ENCODE measurements at regions not wholly inside any gene's neighbourhood (a gene's known extent, or its start where the extent isn't known, plus 50 kb on each side); places are given as distances from the start of the nearest gene placed in this dataset.

DNA sequence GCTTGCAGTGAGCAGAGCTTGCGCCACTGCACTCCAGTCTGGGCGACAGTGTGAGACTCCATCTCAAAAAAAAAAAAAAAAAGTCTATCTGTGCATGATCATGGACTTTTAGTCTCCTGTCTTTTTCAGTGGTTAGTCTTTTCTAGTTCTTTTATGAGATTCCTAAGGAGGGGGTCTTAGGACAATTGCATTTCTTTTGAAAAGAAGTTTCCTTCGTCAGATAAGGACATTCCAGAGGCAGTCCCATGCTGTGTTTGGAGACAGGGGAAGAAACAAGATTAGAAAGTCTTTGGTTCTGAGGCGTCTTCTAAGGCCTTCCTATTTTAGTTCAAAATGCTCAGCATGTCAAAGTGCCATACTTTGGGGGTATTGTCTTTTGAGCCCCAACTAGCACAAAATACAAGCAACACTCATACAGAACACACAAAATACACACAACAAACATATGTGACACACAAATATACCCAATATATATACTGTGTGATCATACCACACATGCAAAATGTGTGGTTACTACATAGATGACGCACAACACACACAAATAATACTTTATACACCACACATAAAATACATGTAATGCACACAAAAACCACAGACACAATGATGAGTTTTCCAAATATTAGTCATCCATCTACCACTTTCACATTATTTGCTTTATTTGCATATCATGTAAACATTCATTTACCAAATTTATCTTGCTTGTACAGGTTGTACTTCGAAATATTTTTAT, 394.5 kb downstream of the SPATA31D1 start:
- Histone ChIP-seq H3K79me2 (ENCODE audit: control insufficient read depth, insufficient read depth, low read length) (no peaks in the 10 kb centered on the region), H2AFZ (ENCODE audit: low read depth, low read length) (no peak overlapping the region), H4K20me1 (replicated peaks; ENCODE audit: control insufficient read depth, insufficient read depth, low read length) (no peaks in the 10 kb centered on the region), H3K9me1 (ENCODE audit: control insufficient read depth, insufficient read depth, low read length) (no peaks in the 10 kb centered on the region), H3K4me3 (no peak overlapping the region), H3K9ac (ENCODE audit: insufficient read depth in 1 of 2, low read depth in 2 of 2, low read length in 2 of 2) (no peak overlapping the region), H3K36me3 (ENCODE audit: control insufficient read depth, insufficient read depth, low read length) (no peaks in the 10 kb centered on the region), H3K4me2 (ENCODE audit: insufficient read depth, low read length) (no peak overlapping the region), H3K27me3 (ENCODE audit: control insufficient read depth in 2 of 2, insufficient read depth in 2 of 2, low read length in 2 of 2) (no peaks in the 10 kb centered on the region), H3K27ac (ENCODE audit: extremely low read depth, low read depth, low read length) (no peak overlapping the region), H3K4me1 (replicated peaks in 1 of 2; ENCODE audit: control insufficient read depth in 2 of 2, insufficient read depth in 2 of 2, low read length in 2 of 2) (no peaks in the 10 kb centered on the region), H3K9me3 (replicated peaks; ENCODE audit: control insufficient read depth, insufficient read depth, low read depth, low read length) (no peaks in the 10 kb centered on the region)
- no peak for DNase-seq (ENCODE audit: extremely low read depth in 1 of 4, low spot score in 3 of 4)
- CTCF ChIA-PET (ENCODE audit: low intra/inter-chr PET ratio), result no interaction called here
- in situ Hi-C loops (cut with MboI) (no loop called here), intact Hi-C loops (cut with micrococcal nuclease) (no loop called here)
- TF ChIP-seq PRMT5 (CRISPR knock-in tag; IDR thresholded peaks at IDR 0.05) (no peak), ZNF445 (CRISPR knock-in tag; IDR thresholded peaks at IDR 0.05; ENCODE audit: low read depth) (no peak), CCNT2 (IDR thresholded peaks at IDR 0.05; ENCODE audit: borderline replicate concordance, extremely low read depth, insufficient read length, low read depth, low read length) (no peak), CC2D1A (IDR thresholded peaks at IDR 0.05) (no peak)
- ATAC-seq, result no peak
- BruUV-seq (replicated peaks), result no TSS peak
- 0% methylated on average over 6 of the region's 6 CpGs for WGBS (ENCODE audit: insufficient coverage, low coverage, missing lambda C conversion rate)
- FAIRE-seq, result no peak
- POLR2A ChIA-PET, result no interaction called here

GRCh38 chr9:82385633-82386032, 397.1 kb downstream of the SPATA31D1 start:
- Histone ChIP-seq H3K27me3 (ENCODE audit: control insufficient read depth in 2 of 2, insufficient read depth in 2 of 2, low read length in 2 of 2) (no peaks in the 10 kb centered on the region), H3K4me2 (ENCODE audit: insufficient read depth, low read length) (no peak overlapping the region), H3K36me3 (ENCODE audit: control insufficient read depth, insufficient read depth, low read length) (no peaks in the 10 kb centered on the region), H4K20me1 (replicated peaks; ENCODE audit: control insufficient read depth, insufficient read depth, low read length) (no peaks in the 10 kb centered on the region), H3K27ac (ENCODE audit: extremely low read depth, low read depth, low read length) (no peak overlapping the region), H3K9me1 (ENCODE audit: control insufficient read depth, insufficient read depth, low read length) (no peaks in the 10 kb centered on the region), H2AFZ (ENCODE audit: low read depth, low read length) (no peak overlapping the region), H3K9ac (ENCODE audit: insufficient read depth in 1 of 2, low read depth in 2 of 2, low read length in 2 of 2) (no peak overlapping the region), H3K4me1 (replicated peaks in 1 of 2; ENCODE audit: control insufficient read depth in 2 of 2, insufficient read depth in 2 of 2, low read length in 2 of 2) (no peaks in the 10 kb centered on the region), H3K79me2 (ENCODE audit: control insufficient read depth, insufficient read depth, low read length) (no peaks in the 10 kb centered on the region), H3K4me3 (no peak overlapping the region), H3K9me3 (replicated peaks; ENCODE audit: control insufficient read depth, insufficient read depth, low read depth, low read length) (no peaks in the 10 kb centered on the region)
- in situ Hi-C loops (cut with MboI) (no loop called here), intact Hi-C loops (cut with micrococcal nuclease) (no loop called here)
- TF ChIP-seq, protein P1, sequence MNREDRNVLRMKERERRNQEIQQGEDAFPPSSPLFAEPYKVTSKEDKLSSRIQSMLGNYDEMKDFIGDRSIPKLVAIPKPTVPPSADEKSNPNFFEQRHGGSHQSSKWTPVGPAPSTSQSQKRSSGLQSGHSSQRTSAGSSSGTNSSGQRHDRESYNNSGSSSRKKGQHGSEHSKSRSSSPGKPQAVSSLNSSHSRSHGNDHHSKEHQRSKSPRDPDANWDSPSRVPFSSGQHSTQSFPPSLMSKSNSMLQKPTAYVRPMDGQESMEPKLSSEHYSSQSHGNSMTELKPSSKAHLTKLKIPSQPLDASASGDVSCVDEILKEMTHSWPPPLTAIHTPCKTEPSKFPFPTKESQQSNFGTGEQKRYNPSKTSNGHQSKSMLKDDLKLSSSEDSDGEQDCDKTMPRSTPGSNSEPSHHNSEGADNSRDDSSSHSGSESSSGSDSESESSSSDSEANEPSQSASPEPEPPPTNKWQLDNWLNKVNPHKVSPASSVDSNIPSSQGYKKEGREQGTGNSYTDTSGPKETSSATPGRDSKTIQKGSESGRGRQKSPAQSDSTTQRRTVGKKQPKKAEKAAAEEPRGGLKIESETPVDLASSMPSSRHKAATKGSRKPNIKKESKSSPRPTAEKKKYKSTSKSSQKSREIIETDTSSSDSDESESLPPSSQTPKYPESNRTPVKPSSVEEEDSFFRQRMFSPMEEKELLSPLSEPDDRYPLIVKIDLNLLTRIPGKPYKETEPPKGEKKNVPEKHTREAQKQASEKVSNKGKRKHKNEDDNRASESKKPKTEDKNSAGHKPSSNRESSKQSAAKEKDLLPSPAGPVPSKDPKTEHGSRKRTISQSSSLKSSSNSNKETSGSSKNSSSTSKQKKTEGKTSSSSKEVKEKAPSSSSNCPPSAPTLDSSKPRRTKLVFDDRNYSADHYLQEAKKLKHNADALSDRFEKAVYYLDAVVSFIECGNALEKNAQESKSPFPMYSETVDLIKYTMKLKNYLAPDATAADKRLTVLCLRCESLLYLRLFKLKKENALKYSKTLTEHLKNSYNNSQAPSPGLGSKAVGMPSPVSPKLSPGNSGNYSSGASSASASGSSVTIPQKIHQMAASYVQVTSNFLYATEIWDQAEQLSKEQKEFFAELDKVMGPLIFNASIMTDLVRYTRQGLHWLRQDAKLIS (CRISPR knock-in tag; IDR thresholded peaks at IDR 0.05), result no peak
- no peak for TF ChIP-seq MTA3 (IDR thresholded peaks at IDR 0.05; ENCODE audit: borderline replicate concordance)
- no peak for TF ChIP-seq ZNF586 (CRISPR knock-in tag; conservative IDR thresholded peaks at IDR 0.05)
- no peak for TF ChIP-seq ZBTB17 (CRISPR knock-in tag; IDR thresholded peaks at IDR 0.05)
- TF ChIP-seq MAFK (IDR thresholded peaks at IDR 0.05; ENCODE audit: low read length), result no peak
- TF ChIP-seq SPI1 (IDR thresholded peaks at IDR 0.05; ENCODE audit: borderline replicate concordance, low read depth, low read length), result no peak
- TF ChIP-seq MEF2D (tag; conservative IDR thresholded peaks at IDR 0.05; ENCODE audit: low read depth), result no peak
- no peak for TF ChIP-seq PCBP1 (IDR thresholded peaks at IDR 0.05; ENCODE audit: low read depth, low read length, poor library complexity, severe bottlenecking)
- TF ChIP-seq ETV1 (tag; conservative IDR thresholded peaks at IDR 0.05; ENCODE audit: low read depth), result no peak
- no peak for ATAC-seq
- no peak for DNase-seq (ENCODE audit: extremely low read depth in 1 of 4, low spot score in 3 of 4)
- WGBS (ENCODE audit: insufficient coverage, low coverage, missing lambda C conversion rate), result 0% methylated on average over 1 of the region's 1 CpG
- BruUV-seq (replicated peaks), result no TSS peak
- CTCF ChIA-PET (ENCODE audit: low intra/inter-chr PET ratio), result no interaction called here
- POLR2A ChIA-PET, result no interaction called here
- no peak for FAIRE-seq

All from K562 (cell line).